D721Med (cell line): ENCODE measurements at regions not wholly inside any gene's neighbourhood (a gene's known extent, or its start where the extent isn't known, plus 50 kb on each side); places are given as distances from the start of the nearest gene placed in this dataset.
A peak's percentile ranks its signal among the peaks of the same experiment; 100 is the strongest.
"Not testable (repeated sequence)": the region's sequence is repeated elsewhere in the genome, so short reads cannot be mapped to it uniquely, and the experiment has no call there.

ENCODE experiments used
- DNase-seq: peaks from one replicate; pipeline ENCODE4 v3.0.0; 2011; ENCODE audit warnings: low spot score; ENCODE audit not compliant: insufficient read length
- FAIRE-seq: peaks from 2 replicates; lab custom pipeline; 2011; peaks lifted over from hg19 to GRCh38; lab: Jason Lieb, UNC
- TF ChIP-seq, protein P1 (sequence below): IDR thresholded peaks from 2 replicates; pipeline ENCODE4 v1.5.1; 2012; ENCODE audit warnings: mild to moderate bottlenecking, control low read depth; ENCODE audit not compliant: insufficient read depth; ENCODE audit errors: missing control alignments

DNA sequence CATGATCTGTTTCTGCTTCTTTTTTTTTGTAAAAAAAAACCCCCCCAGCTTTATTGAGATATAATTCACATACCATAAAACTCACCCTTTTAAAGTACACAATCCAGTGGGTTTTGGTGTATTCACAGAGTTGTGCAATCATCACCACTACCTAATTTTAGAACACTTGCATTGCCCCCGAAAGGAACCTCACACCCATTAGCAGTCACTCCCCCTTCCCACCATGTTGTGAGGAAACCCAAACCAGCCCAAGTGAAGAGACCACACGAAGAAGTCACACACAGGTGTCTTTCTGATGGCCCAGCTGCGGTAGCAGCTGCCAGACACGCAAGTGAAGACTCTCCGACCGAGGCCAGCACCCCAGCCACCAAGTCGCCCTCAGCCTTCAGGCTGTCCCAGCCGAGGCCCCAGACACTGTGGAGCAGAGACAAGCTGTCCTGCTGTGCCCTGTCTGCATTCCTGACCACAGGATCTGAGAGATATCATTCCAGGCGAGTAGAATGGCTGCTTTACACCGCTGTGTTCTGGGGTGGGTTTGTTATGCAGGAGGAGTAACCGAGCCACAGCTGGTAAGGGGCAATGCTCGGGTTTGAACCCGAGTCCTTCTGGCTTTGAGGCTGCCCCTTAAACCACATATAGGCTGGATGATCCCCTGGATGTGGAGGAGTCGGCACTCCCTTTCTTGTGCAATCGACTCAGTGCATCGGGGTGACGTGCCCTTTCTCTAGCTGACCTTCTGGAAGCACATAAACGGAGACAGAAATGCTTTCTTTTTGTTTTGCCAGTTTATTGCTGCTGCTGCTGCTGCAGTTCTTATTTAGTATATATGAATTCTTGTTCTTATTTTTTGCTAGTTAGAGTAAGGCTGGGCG, 59.1 kb upstream of the PTPN1 start:
- FAIRE-seq (no peak), DNase-seq (no peak)

GRCh38 chr20:50451792-50452425, 58.3 kb upstream of the PTPN1 start:
- not testable (repeated sequence) for DNase-seq, FAIRE-seq

More for the DNA sequence above, 59.1 kb upstream of the PTPN1 start:
- TF ChIP-seq, protein P1, sequence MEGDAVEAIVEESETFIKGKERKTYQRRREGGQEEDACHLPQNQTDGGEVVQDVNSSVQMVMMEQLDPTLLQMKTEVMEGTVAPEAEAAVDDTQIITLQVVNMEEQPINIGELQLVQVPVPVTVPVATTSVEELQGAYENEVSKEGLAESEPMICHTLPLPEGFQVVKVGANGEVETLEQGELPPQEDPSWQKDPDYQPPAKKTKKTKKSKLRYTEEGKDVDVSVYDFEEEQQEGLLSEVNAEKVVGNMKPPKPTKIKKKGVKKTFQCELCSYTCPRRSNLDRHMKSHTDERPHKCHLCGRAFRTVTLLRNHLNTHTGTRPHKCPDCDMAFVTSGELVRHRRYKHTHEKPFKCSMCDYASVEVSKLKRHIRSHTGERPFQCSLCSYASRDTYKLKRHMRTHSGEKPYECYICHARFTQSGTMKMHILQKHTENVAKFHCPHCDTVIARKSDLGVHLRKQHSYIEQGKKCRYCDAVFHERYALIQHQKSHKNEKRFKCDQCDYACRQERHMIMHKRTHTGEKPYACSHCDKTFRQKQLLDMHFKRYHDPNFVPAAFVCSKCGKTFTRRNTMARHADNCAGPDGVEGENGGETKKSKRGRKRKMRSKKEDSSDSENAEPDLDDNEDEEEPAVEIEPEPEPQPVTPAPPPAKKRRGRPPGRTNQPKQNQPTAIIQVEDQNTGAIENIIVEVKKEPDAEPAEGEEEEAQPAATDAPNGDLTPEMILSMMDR = no peak

DNA sequence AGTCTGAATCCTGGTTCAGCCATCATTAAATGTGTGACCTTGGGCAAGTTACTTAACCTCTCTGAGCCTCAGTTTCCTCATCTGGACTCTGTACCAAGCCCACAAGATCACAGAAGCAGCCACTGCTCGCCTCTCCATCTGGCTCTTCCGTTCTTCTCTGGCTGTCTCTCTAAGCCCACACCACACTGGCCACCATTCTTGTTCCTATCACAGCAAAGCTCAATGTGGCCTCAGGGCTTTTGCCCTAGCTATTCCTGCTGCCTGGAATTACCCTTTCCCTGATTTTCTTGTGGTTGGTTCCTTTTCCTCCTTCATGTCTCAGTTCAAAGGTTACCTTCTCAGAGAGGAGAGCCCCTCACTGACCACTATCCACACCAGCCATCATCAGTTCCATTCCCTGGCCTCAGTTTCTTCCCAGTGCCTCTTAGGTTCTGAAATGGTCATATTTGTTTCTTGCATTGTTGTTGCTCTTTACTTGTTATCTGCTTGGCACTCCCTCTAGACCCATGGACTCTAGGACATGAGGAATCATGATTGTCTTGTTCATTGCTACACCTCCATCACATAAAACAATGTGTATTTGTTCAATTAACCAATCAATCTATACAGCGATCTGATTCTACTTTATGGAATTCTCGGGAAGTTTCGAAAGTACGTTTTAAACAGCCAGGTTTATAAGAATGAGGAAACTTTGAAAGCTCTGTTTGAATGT, 56.5 kb upstream of the PTPN1 start:
- no peak for DNase-seq
- no peak for FAIRE-seq
- TF ChIP-seq, protein P1 = no peak

DNA sequence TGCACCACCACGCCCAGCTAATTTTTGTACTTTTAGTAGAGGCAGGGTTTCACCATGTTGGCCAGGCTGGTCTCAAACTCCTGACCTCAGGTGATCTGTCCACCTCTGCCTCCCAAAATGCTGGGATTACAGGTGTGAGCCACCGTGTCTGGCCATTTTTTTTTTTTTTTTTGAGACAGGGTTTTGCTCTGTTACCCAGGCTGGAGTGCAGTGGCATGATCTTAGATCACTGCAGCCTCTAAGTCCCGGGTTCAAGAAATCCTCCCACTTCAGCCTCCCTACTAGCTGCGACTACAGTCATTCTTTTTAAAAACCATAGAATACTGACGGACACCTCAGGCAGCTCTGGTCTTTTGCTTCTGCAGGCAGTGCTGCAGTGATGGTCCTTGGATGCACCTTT, 54.9 kb upstream of the PTPN1 start:
- not testable (repeated sequence) for DNase-seq, FAIRE-seq

DNA sequence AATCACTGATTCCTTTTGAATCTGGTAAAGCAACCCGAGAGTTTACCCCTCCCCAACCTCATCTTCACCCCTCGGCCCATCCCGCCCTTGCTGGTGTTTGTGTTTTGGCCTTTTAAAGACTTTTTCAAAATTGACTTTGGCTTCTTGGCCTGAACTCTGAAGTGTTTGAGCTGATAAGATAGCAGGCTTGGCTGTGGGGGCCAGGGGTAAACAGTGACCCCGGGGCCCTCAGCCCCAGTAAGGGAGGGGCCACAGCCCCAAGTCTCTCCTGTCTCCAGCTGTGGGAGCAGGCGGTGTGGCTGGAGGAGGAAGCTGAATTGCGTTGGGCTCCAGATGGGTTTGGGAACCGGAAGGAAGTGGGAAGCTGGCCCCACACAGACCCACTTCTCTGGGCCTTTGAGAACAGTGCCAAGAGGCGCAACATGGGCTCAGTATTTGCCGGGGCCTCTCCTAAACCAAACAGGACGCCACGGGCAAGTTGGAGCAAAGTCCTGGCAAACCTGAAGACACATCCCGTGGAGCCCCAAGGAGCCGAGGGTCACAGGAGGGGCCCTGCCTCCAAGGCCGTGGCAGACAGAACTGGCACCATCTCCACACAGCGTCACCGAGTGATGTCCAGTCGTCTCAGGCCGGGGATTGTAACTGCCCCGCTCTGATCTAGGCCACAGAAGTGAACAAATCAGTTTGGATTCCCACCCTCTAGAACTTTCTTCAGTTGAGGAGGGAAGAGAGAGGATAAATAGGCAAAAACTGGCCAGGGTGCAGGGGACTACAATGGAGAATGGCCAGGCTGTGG, 54.3 kb upstream of the PTPN1 start:
- FAIRE-seq (no peak), DNase-seq (no peak)
- TF ChIP-seq, protein P1 = no peak

DNA sequence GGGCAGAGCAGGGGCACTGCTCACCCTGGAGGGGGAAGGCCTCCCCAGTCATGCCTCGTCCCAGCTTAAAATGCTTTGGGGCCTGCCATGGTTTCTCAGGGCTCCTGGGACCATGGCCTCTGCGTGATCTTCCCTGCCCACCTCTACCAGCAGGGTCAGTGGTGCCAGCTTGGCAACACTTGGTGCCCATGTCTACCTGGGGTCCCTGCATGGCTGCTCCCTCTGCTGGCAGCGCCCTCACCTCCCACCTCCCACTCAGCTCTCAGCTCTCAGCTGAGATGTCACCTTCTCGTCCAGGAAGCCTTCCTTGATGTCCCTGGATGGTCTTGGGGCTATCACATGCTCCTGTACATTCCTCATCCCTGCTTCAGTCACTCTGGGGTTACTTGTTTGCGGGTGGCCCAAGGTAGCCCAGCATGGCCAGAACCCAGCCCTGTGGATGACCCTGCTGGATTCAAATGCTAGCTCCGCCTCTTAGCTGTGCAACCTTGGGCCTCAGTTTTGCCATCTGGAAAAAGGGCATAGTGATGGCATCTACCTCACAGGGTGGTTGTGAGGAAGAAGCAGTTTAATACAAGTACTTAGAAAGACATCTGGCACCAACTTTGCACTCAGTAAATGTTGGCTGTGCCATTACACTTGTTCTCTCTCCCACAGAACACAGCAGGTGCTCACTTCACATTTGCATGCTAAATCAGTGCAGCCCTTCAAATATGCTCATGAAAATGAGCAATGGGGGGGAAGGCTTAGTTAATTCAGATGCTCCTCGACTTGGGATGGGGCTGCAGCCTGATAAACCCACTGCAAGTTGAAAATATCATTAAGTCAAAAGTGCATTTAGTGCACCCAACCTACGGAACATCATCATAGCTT, 53.5 kb upstream of the PTPN1 start:
- FAIRE-seq = no peak
- TF ChIP-seq, protein P1 = peak; percentile 2
- DNase-seq = no peak

DNA sequence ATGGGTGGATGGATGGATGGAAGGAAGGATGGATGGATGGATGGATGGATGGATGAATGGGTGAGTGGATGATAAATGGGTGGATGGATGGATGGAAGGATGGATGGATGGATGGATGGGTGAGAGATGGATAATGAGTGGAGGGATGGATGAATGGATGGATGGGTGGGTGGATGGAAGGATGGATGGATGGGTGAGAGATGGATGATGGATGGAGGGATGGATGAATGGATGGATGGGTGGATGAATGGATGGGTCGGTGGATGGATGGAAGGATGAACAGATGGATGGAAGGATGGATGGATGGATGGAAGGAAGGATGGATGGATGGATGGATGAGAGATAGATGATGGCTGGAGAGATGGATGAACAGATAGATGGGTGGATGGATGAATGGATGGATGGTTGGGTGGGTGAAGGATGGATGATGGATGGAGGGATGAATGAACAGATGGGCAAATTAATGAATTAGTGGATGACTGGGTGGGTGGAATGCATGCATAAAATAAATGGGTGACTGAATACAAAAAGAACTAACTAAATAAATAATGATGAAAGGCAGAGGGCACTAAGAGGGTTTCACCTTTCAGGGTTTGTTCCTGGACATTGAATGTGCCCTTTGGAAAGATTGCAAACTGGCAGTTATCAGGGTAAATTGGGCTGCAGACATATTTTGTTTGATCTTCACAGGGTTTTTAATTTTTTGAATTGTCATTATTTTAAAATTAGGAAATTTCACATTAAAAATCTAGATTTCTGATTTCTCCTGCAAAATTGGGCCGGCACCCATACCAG, 50.9 kb upstream of the PTPN1 start:
- DNase-seq (no peak), FAIRE-seq (no peak)
- TF ChIP-seq, protein P1 = no peak
